T-helper 1 cell treated with Interleukin-12 subunit alpha and Interleukin-12 subunit beta and Interleukin-4 antibody, amounts not matched to agents 30 μg/mL and 1 μg/mL, for 36 hours (primary cell): ENCODE measurements at regions not wholly inside any gene's neighbourhood (a gene's known extent, or its start where the extent isn't known, plus 50 kb on each side); places are given as distances from the start of the nearest gene placed in this dataset.

ENCODE experiments used
- H3K27ac Mint-ChIP-seq: one replicate; pipeline ENCODE4 v1.8.0; 2021; ENCODE audit warnings: mild to moderate bottlenecking, mixed read lengths
- H3K27me3 Mint-ChIP-seq: one replicate; pipeline ENCODE4 v1.8.0; 2021; ENCODE audit warnings: low read depth, mixed read lengths
- H3K36me3 Mint-ChIP-seq: one replicate; pipeline ENCODE4 v1.8.0; 2021; ENCODE audit warnings: low read depth, mixed read lengths
- H3K4me1 Mint-ChIP-seq: one replicate; pipeline ENCODE4 v1.8.0; 2021; ENCODE audit warnings: low read depth, mixed read lengths
- H3K4me3 Mint-ChIP-seq: one replicate; pipeline ENCODE4 v1.8.0; 2021; ENCODE audit warnings: mild to moderate bottlenecking, moderate library complexity, mixed read lengths
- H3K9me3 Mint-ChIP-seq: one replicate; pipeline ENCODE4 v1.8.0; 2021; ENCODE audit warnings: mixed read lengths

GRCh38 chr7:94244760-94245159 lies 149.9 kb upstream of the COL1A2 start:
- no peak overlapping the region for H3K27ac Mint-ChIP-seq
- no peak overlapping the region for H3K4me3 Mint-ChIP-seq
- no peaks in the 10 kb centered on the region for H3K36me3 Mint-ChIP-seq
- H3K4me1 Mint-ChIP-seq, result no peaks in the 10 kb centered on the region
- no peaks in the 10 kb centered on the region for H3K9me3 Mint-ChIP-seq
- no peaks in the 10 kb centered on the region for H3K27me3 Mint-ChIP-seq

GRCh38 chr7:94245500-94245899 lies 149.2 kb upstream of the COL1A2 start:
- Mint-ChIP-seq H3K4me3 (no peak overlapping the region), H3K4me1 (no peaks in the 10 kb centered on the region), H3K27me3 (no peaks in the 10 kb centered on the region), H3K36me3 (no peaks in the 10 kb centered on the region), H3K27ac (no peak overlapping the region), H3K9me3 (no peaks in the 10 kb centered on the region)

- no peaks in the 10 kb centered on the region for H3K4me1 Mint-ChIP-seq
These were observed 146.7 kb upstream of the COL1A2 start for GRCh38 chr7:94247970-94248369.

GRCh38 chr7:94249631-94250030 lies 145.1 kb upstream of the COL1A2 start:
- Mint-ChIP-seq H3K36me3 (no peaks in the 10 kb centered on the region), H3K9me3 (no peaks in the 10 kb centered on the region), H3K4me3 (no peak overlapping the region), H3K27ac (no peak overlapping the region), H3K27me3 (peaks cover 3% of the 10 kb centered on the region), H3K4me1 (no peaks in the 10 kb centered on the region)

More at GRCh38 chr7:94247970-94248369, 146.7 kb upstream of the COL1A2 start:
- no peak overlapping the region for H3K4me3 Mint-ChIP-seq
- no peaks in the 10 kb centered on the region for H3K9me3 Mint-ChIP-seq
- no peaks in the 10 kb centered on the region for H3K36me3 Mint-ChIP-seq
- H3K27ac Mint-ChIP-seq, result no peak overlapping the region
- no peaks in the 10 kb centered on the region for H3K27me3 Mint-ChIP-seq

GRCh38 chr7:94250124-94250523 lies 144.6 kb upstream of the COL1A2 start:
- Mint-ChIP-seq H3K9me3 (no peaks in the 10 kb centered on the region), H3K4me3 (no peak overlapping the region)

GRCh38 chr7:94250987-94251386 lies 143.7 kb upstream of the COL1A2 start:
- Mint-ChIP-seq H3K4me1 (no peaks in the 10 kb centered on the region), H3K27me3 (peaks cover 3% of the 10 kb centered on the region), H3K4me3 (no peak overlapping the region), H3K9me3 (no peaks in the 10 kb centered on the region), H3K27ac (no peak overlapping the region), H3K36me3 (no peaks in the 10 kb centered on the region)

More at GRCh38 chr7:94250124-94250523, 144.6 kb upstream of the COL1A2 start:
- H3K36me3 Mint-ChIP-seq, result no peaks in the 10 kb centered on the region
- no peaks in the 10 kb centered on the region for H3K4me1 Mint-ChIP-seq
- H3K27me3 Mint-ChIP-seq, result peaks cover 3% of the 10 kb centered on the region
- H3K27ac Mint-ChIP-seq, result no peak overlapping the region

GRCh38 chr7:94252124-94252523 lies 142.6 kb upstream of the COL1A2 start:
- no peak overlapping the region for H3K4me3 Mint-ChIP-seq
- no peaks in the 10 kb centered on the region for H3K4me1 Mint-ChIP-seq
- H3K36me3 Mint-ChIP-seq, result no peaks in the 10 kb centered on the region
- H3K27ac Mint-ChIP-seq, result no peak overlapping the region
- peaks cover 3% of the 10 kb centered on the region for H3K27me3 Mint-ChIP-seq
- no peaks in the 10 kb centered on the region for H3K9me3 Mint-ChIP-seq

GRCh38 chr7:94252971-94253370 lies 141.7 kb upstream of the COL1A2 start:
- Mint-ChIP-seq H3K27ac (no peak overlapping the region), H3K27me3 (peaks cover 3% of the 10 kb centered on the region), H3K4me3 (no peak overlapping the region), H3K9me3 (no peaks in the 10 kb centered on the region), H3K36me3 (no peaks in the 10 kb centered on the region), H3K4me1 (no peaks in the 10 kb centered on the region)

- H3K4me1 Mint-ChIP-seq, result no peaks in the 10 kb centered on the region
- no peak overlapping the region for H3K27ac Mint-ChIP-seq
- H3K36me3 Mint-ChIP-seq, result no peaks in the 10 kb centered on the region
- H3K27me3 Mint-ChIP-seq, result peaks cover 3% of the 10 kb centered on the region
- no peaks in the 10 kb centered on the region for H3K9me3 Mint-ChIP-seq
- H3K4me3 Mint-ChIP-seq, result no peak overlapping the region
These were observed 141.0 kb upstream of the COL1A2 start for GRCh38 chr7:94253686-94254085.

GRCh38 chr7:94258418-94259300 lies 136.0 kb upstream of the COL1A2 start:
- peaks cover 12% of the 10 kb centered on the region for H3K27me3 Mint-ChIP-seq
- no peaks in the 10 kb centered on the region for H3K4me1 Mint-ChIP-seq
- no peak overlapping the region for H3K27ac Mint-ChIP-seq
- H3K9me3 Mint-ChIP-seq, result no peaks in the 10 kb centered on the region
- no peak overlapping the region for H3K4me3 Mint-ChIP-seq
- no peaks in the 10 kb centered on the region for H3K36me3 Mint-ChIP-seq

- Mint-ChIP-seq H3K27me3 (peaks cover 12% of the 10 kb centered on the region), H3K36me3 (no peaks in the 10 kb centered on the region), H3K9me3 (no peaks in the 10 kb centered on the region), H3K4me1 (no peaks in the 10 kb centered on the region), H3K4me3 (no peak overlapping the region), H3K27ac (no peak overlapping the region)
These were observed 133.6 kb upstream of the COL1A2 start for GRCh38 chr7:94261067-94261466.

GRCh38 chr7:94264756-94265155 lies 129.9 kb upstream of the COL1A2 start:
- H3K27ac Mint-ChIP-seq, result no peak overlapping the region
- no peaks in the 10 kb centered on the region for H3K4me1 Mint-ChIP-seq
- H3K36me3 Mint-ChIP-seq, result no peaks in the 10 kb centered on the region
- H3K9me3 Mint-ChIP-seq, result no peaks in the 10 kb centered on the region
- H3K27me3 Mint-ChIP-seq, result peaks cover 12% of the 10 kb centered on the region
- H3K4me3 Mint-ChIP-seq, result no peak overlapping the region

- Mint-ChIP-seq H3K27me3 (peaks cover 14% of the 10 kb centered on the region), H3K27ac (no peak overlapping the region), H3K36me3 (no peaks in the 10 kb centered on the region), H3K4me1 (no peaks in the 10 kb centered on the region), H3K4me3 (no peak overlapping the region), H3K9me3 (no peaks in the 10 kb centered on the region)
These were observed 129.2 kb upstream of the COL1A2 start for GRCh38 chr7:94265456-94265855.

GRCh38 chr7:94266238-94266644 lies 128.5 kb upstream of the COL1A2 start:
- no peaks in the 10 kb centered on the region for H3K9me3 Mint-ChIP-seq
- H3K27me3 Mint-ChIP-seq, result peaks cover 11% of the 10 kb centered on the region
- no peak overlapping the region for H3K4me3 Mint-ChIP-seq
- no peaks in the 10 kb centered on the region for H3K36me3 Mint-ChIP-seq
- no peak overlapping the region for H3K27ac Mint-ChIP-seq
- no peaks in the 10 kb centered on the region for H3K4me1 Mint-ChIP-seq

- Mint-ChIP-seq H3K4me3 (no peak overlapping the region), H3K9me3 (no peaks in the 10 kb centered on the region), H3K27ac (no peak overlapping the region), H3K36me3 (no peaks in the 10 kb centered on the region), H3K4me1 (no peaks in the 10 kb centered on the region), H3K27me3 (peaks cover 3% of the 10 kb centered on the region)
These were observed 123.9 kb upstream of the COL1A2 start for GRCh38 chr7:94270772-94271171.
